ENCODE measurements at regions not wholly inside any gene's neighbourhood (a gene's known extent, or its start where the extent isn't known, plus 50 kb on each side); places are given as distances from the start of the nearest gene placed in this dataset.
A peak's percentile ranks its signal among the peaks of the same experiment; 100 is the strongest.

DNA sequence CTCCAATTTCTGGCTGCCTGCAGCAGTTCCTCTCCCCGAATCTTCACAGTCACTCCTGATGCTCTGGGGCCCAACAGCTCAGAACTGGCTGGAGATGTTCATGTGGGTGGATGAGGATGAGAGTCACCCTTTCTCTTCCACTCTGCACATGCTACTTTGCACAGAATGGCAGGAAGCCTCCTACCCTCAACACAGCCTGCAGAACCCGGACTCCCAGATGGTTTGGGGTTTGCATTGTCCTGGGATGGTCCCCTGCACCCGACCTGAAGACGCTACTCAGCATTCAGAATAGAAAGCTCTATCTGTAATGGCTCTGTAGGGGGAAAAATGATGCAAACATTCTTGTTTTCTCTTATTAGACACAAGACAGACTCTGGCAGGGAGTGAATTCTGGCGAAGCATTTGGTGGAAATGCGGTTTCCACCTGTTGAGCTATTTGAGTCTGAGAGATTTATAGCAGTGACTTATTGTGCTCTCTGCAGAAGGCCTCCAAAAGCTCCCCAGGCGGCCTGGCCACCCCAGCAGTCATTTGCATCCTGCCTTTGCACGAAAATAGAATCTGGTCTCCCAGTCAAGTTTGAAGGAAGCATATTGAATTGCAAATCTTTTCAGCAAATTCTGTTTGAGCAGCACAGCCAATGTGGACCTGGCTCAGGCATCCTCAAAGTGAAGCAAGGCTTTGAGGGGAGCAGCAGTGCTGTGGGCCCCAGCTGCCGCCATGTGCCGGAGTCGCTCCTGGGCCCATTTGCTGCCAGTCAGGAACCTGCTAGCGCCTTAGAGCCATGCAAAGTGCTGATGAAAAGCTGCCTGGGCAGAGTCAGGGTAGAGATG, 309.3 kb downstream of the TCERG1L start:
- H3K27me3 ChIP-seq (ENCODE audit: control insufficient read depth, insufficient read depth, low read length) = no peaks in the 10 kb centered on the region
- H3K4me1 ChIP-seq (ENCODE audit: control insufficient read depth, low read depth, low read length) = peaks cover 29% of the 10 kb centered on the region
- no peaks in the 10 kb centered on the region for H3K36me3 ChIP-seq (ENCODE audit: control insufficient read depth, low read depth, low read length)
- no peaks in the 10 kb centered on the region for H3K9me3 ChIP-seq (ENCODE audit: control insufficient read depth, low read depth, low read length)
- H3K9ac ChIP-seq (ENCODE audit: low read length) = no peak overlapping the region
- no peak overlapping the region for H3K27ac ChIP-seq (ENCODE audit: low read length)
- H3K4me3 ChIP-seq (ENCODE audit: low read length) = peak overlapping the region; percentile 2

DNA sequence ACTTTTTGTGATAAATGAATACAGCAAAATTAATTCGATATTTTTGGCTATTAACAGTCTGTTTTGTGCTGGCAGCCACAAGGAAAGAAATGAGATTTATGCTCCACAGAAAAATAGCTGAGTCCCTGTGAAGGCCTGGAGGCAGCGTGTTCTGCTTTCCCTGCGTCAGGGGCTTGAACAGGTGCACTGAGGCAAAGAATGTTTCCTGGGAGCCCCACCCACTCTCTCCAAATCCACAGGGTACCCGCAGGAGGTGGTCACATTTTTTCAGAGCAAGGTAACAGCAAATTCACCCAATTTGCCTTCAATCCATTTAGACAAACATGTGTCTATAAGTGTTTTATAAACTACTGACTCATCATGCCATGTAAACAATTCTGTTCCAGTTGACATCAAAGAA, 308.1 kb downstream of the TCERG1L start:
- Histone ChIP-seq H3K36me3 (ENCODE audit: control insufficient read depth, low read depth, low read length) (no peaks in the 10 kb centered on the region), H3K4me1 (ENCODE audit: control insufficient read depth, low read depth, low read length) (peaks cover 29% of the 10 kb centered on the region), H3K27me3 (ENCODE audit: control insufficient read depth, insufficient read depth, low read length) (no peaks in the 10 kb centered on the region), H3K4me3 (ENCODE audit: low read length) (no peak overlapping the region), H3K9me3 (ENCODE audit: control insufficient read depth, low read depth, low read length) (no peaks in the 10 kb centered on the region), H3K27ac (ENCODE audit: low read length) (no peak overlapping the region), H3K9ac (ENCODE audit: low read length) (no peak overlapping the region)

DNA sequence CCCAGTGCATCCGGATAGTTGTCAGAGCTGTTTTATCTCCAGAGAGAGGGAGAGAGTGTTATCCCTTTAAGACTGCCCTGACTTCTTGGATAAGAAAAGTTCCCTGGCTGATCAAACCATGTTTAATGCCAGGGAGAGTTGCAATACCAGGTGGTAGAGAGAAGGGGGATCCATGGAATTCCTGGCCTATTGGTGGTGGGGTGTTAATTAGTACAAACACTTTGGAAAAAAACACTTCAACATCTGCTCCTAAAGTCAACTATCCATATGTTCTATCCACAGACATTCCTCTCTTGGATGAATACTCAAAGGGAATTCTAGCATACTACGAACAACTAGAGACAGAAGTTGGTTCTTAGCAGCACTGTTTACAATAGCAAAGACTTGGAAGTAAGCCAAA, 307.2 kb downstream of the TCERG1L start:
- Histone ChIP-seq H3K27me3 (ENCODE audit: control insufficient read depth, insufficient read depth, low read length) (no peaks in the 10 kb centered on the region), H3K4me1 (ENCODE audit: control insufficient read depth, low read depth, low read length) (peaks cover 29% of the 10 kb centered on the region), H3K9me3 (ENCODE audit: control insufficient read depth, low read depth, low read length) (no peaks in the 10 kb centered on the region), H3K27ac (ENCODE audit: low read length) (no peak overlapping the region), H3K36me3 (ENCODE audit: control insufficient read depth, low read depth, low read length) (no peaks in the 10 kb centered on the region), H3K4me3 (ENCODE audit: low read length) (no peak overlapping the region), H3K9ac (ENCODE audit: low read length) (no peak overlapping the region)

DNA sequence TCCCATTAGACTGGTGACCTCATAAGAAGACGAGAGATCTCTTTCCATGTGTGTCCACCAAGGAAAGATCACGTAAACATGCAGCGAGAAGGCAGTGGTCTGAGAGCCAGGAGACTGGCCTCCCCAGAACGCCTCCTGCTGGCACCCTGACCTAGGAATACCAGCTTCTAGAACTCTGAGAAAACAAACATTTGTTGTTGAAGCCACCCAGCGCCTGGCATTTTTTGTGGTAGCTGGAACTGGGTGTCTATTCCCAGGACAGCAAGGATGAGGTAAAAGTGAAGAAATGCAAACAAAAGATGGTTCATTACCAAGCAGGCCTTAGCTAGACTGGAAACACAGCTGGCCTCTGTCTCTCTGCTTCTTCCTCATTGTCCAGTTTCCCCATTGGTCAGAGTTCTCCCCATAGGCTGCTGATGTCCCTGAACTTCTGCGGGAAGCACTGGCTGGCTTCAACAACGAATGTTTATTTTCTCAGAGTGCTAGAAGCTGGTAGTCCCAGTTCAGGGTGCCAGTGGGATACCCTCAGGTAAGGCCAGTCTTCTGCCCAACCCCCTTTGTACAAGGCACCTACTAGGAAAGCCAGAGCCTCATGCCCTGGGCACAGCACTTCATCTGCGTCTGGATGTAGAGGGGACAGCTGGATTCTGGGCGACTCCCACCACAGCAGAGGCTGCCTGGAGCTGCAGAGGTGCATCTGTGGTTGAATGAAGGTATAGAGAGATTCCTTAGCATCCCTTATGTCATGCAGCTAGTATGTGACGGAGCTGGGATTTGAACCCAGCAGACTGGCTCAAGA, 304.9 kb downstream of the TCERG1L start:
- Histone ChIP-seq H3K9me3 (ENCODE audit: control insufficient read depth, low read depth, low read length) (no peaks in the 10 kb centered on the region), H3K27ac (ENCODE audit: low read length) (no peak overlapping the region), H3K9ac (ENCODE audit: low read length) (no peak overlapping the region), H3K27me3 (ENCODE audit: control insufficient read depth, insufficient read depth, low read length) (no peaks in the 10 kb centered on the region), H3K36me3 (ENCODE audit: control insufficient read depth, low read depth, low read length) (no peaks in the 10 kb centered on the region), H3K4me3 (ENCODE audit: low read length) (no peak overlapping the region), H3K4me1 (ENCODE audit: control insufficient read depth, low read depth, low read length) (peaks cover 25% of the 10 kb centered on the region)

- no peaks in the 10 kb centered on the region for H3K36me3 ChIP-seq (ENCODE audit: control insufficient read depth, low read depth, low read length)
- no peaks in the 10 kb centered on the region for H3K9me3 ChIP-seq (ENCODE audit: control insufficient read depth, low read depth, low read length)
- no peaks in the 10 kb centered on the region for H3K4me1 ChIP-seq (ENCODE audit: control insufficient read depth, low read depth, low read length)
- H3K27me3 ChIP-seq (ENCODE audit: control insufficient read depth, insufficient read depth, low read length) = no peaks in the 10 kb centered on the region
- H3K9ac ChIP-seq (ENCODE audit: low read length) = no peak overlapping the region
- no peak overlapping the region for H3K4me3 ChIP-seq (ENCODE audit: low read length)
- H3K27ac ChIP-seq (ENCODE audit: low read length) = no peak overlapping the region
Observed at GRCh38 chr10:131009791-131010190, 301.7 kb downstream of the TCERG1L start.

DNA sequence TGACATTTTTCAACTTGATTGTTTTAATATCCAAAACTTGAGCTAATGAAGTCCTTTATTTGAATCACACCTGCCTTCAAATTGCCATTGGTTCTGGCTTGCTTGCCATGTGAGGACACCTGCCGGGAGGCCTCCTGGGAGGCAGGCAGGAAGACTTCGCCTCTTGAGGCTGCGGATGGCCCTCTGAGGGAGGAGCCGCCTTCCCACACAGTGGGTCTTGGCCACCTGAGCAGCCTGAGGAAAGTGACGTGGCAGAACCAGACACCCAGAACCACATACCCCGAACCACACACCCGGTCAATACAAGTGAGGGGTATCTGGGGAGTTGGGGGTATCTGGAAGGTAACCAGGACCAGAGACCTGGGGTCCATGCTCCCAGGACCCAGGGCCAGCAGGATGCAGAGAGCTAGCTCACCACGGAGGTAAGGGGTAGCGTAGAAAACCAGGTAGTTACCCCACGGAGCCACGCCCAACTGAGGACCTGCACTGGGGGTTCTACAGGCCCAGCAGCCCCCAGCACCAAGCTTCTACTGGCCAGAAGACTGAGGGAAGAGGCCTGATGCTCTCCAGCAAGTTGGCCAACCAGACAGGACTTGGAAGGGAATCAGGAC, 300.5 kb downstream of the TCERG1L start:
- no peaks in the 10 kb centered on the region for H3K4me1 ChIP-seq (ENCODE audit: control insufficient read depth, low read depth, low read length)
- no peaks in the 10 kb centered on the region for H3K27me3 ChIP-seq (ENCODE audit: control insufficient read depth, insufficient read depth, low read length)
- no peaks in the 10 kb centered on the region for H3K36me3 ChIP-seq (ENCODE audit: control insufficient read depth, low read depth, low read length)
- no peaks in the 10 kb centered on the region for H3K9me3 ChIP-seq (ENCODE audit: control insufficient read depth, low read depth, low read length)
- no peak overlapping the region for H3K27ac ChIP-seq (ENCODE audit: low read length)
- H3K4me3 ChIP-seq (ENCODE audit: low read length) = no peak overlapping the region
- no peak overlapping the region for H3K9ac ChIP-seq (ENCODE audit: low read length)

GRCh38 chr10:131011936-131012640, 299.4 kb downstream of the TCERG1L start:
- Histone ChIP-seq H3K9me3 (ENCODE audit: control insufficient read depth, low read depth, low read length) (no peaks in the 10 kb centered on the region), H3K4me3 (ENCODE audit: low read length) (no peak overlapping the region), H3K36me3 (ENCODE audit: control insufficient read depth, low read depth, low read length) (no peaks in the 10 kb centered on the region), H3K27me3 (ENCODE audit: control insufficient read depth, insufficient read depth, low read length) (no peaks in the 10 kb centered on the region), H3K9ac (ENCODE audit: low read length) (no peak overlapping the region), H3K4me1 (ENCODE audit: control insufficient read depth, low read depth, low read length) (no peaks in the 10 kb centered on the region), H3K27ac (ENCODE audit: low read length) (no peak overlapping the region)

- H3K9ac ChIP-seq (ENCODE audit: low read length) = no peak overlapping the region
- no peaks in the 10 kb centered on the region for H3K4me1 ChIP-seq (ENCODE audit: control insufficient read depth, low read depth, low read length)
- no peaks in the 10 kb centered on the region for H3K36me3 ChIP-seq (ENCODE audit: control insufficient read depth, low read depth, low read length)
- H3K27ac ChIP-seq (ENCODE audit: low read length) = no peak overlapping the region
- H3K9me3 ChIP-seq (ENCODE audit: control insufficient read depth, low read depth, low read length) = no peaks in the 10 kb centered on the region
- no peak overlapping the region for H3K4me3 ChIP-seq (ENCODE audit: low read length)
- H3K27me3 ChIP-seq (ENCODE audit: control insufficient read depth, insufficient read depth, low read length) = no peaks in the 10 kb centered on the region
Observed at GRCh38 chr10:131012641-131012985, 298.9 kb downstream of the TCERG1L start.

GRCh38 chr10:131013281-131013912, 298.1 kb downstream of the TCERG1L start:
- H3K27ac ChIP-seq (ENCODE audit: low read length) = no peak overlapping the region
- H3K36me3 ChIP-seq (ENCODE audit: control insufficient read depth, low read depth, low read length) = no peaks in the 10 kb centered on the region
- H3K4me1 ChIP-seq (ENCODE audit: control insufficient read depth, low read depth, low read length) = no peaks in the 10 kb centered on the region
- H3K27me3 ChIP-seq (ENCODE audit: control insufficient read depth, insufficient read depth, low read length) = no peaks in the 10 kb centered on the region
- H3K4me3 ChIP-seq (ENCODE audit: low read length) = no peak overlapping the region
- H3K9ac ChIP-seq (ENCODE audit: low read length) = no peak overlapping the region
- no peaks in the 10 kb centered on the region for H3K9me3 ChIP-seq (ENCODE audit: control insufficient read depth, low read depth, low read length)

DNA sequence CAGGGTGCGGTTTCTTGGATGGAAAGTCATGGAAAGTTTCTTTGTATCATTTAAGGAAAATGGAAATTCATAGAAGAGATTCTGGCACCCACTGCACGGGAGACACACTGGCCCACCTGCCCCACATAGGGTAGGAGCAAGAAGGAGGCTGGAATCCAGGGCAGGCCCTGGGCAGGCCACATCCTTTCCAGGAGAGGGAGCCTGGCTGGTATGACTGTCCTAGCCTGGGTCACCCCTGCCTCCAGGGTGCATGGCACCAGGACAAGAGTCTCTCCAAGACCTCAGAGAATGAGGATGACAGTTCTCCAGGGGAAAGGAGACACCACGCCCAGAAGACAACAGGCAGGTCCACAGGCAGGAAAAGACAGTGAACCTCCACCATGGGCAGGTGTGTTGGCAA, 297.2 kb downstream of the TCERG1L start:
- Histone ChIP-seq H3K27me3 (ENCODE audit: control insufficient read depth, insufficient read depth, low read length) (no peaks in the 10 kb centered on the region), H3K36me3 (ENCODE audit: control insufficient read depth, low read depth, low read length) (no peaks in the 10 kb centered on the region), H3K4me1 (ENCODE audit: control insufficient read depth, low read depth, low read length) (no peaks in the 10 kb centered on the region), H3K27ac (ENCODE audit: low read length) (no peak overlapping the region), H3K9me3 (ENCODE audit: control insufficient read depth, low read depth, low read length) (no peaks in the 10 kb centered on the region), H3K9ac (ENCODE audit: low read length) (no peak overlapping the region), H3K4me3 (ENCODE audit: low read length) (no peak overlapping the region)

DNA sequence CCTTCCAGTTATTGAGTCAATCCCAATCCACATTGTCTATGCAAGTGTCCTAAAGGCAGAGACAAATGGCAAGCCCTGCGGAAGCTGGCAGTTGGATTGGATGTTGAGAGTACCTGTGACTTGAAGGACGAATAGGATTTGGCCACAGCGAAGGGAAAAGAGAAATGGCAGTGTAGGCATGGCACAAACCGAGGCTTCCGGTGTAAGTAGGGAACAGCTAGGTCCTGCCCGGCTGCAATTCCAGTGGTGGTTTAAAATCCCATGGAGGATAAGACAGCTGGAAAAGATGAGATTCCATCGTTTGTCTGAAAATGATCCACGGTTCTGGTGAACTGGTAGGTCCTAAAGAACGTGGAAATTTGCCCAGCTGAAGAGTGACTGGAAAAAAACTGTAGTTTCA, 296.2 kb downstream of the TCERG1L start:
- H3K36me3 ChIP-seq (ENCODE audit: control insufficient read depth, low read depth, low read length) = no peaks in the 10 kb centered on the region

More for the DNA sequence above, 296.2 kb downstream of the TCERG1L start:
- H3K4me1 ChIP-seq (ENCODE audit: control insufficient read depth, low read depth, low read length) = no peaks in the 10 kb centered on the region
- H3K9ac ChIP-seq (ENCODE audit: low read length) = no peak overlapping the region
- no peak overlapping the region for H3K27ac ChIP-seq (ENCODE audit: low read length)
- no peaks in the 10 kb centered on the region for H3K27me3 ChIP-seq (ENCODE audit: control insufficient read depth, insufficient read depth, low read length)
- H3K4me3 ChIP-seq (ENCODE audit: low read length) = no peak overlapping the region
- no peaks in the 10 kb centered on the region for H3K9me3 ChIP-seq (ENCODE audit: control insufficient read depth, low read depth, low read length)

All from iPS-18a (cell line).